ENCODE measurements at regions not wholly inside any gene's neighbourhood (a gene's known extent, or its start where the extent isn't known, plus 50 kb on each side); places are given as distances from the start of the nearest gene placed in this dataset.

GRCh38 chr6:14660806-14661579, 543.4 kb downstream of the CD83 start (continued):
- no peak for TF ChIP-seq ASH2L (IDR thresholded peaks at IDR 0.05; ENCODE audit: borderline replicate concordance, low read depth)
- no peak for TF ChIP-seq NFXL1 (IDR thresholded peaks at IDR 0.05; ENCODE audit: borderline replicate concordance)
- TF ChIP-seq FOXM1 (IDR thresholded peaks at IDR 0.05; ENCODE audit: low read depth, low read length) = no peak
- TF ChIP-seq, protein P1, sequence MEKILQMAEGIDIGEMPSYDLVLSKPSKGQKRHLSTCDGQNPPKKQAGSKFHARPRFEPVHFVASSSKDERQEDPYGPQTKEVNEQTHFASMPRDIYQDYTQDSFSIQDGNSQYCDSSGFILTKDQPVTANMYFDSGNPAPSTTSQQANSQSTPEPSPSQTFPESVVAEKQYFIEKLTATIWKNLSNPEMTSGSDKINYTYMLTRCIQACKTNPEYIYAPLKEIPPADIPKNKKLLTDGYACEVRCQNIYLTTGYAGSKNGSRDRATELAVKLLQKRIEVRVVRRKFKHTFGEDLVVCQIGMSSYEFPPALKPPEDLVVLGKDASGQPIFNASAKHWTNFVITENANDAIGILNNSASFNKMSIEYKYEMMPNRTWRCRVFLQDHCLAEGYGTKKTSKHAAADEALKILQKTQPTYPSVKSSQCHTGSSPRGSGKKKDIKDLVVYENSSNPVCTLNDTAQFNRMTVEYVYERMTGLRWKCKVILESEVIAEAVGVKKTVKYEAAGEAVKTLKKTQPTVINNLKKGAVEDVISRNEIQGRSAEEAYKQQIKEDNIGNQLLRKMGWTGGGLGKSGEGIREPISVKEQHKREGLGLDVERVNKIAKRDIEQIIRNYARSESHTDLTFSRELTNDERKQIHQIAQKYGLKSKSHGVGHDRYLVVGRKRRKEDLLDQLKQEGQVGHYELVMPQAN (conservative IDR thresholded peaks at IDR 0.05) = no peak
- no peak for TF ChIP-seq EGR1 (IDR thresholded peaks at IDR 0.05; ENCODE audit: borderline replicate concordance in 1 of 2, low read depth in 2 of 2, low read length in 2 of 2)
- no peak for TF ChIP-seq PKNOX1 (IDR thresholded peaks at IDR 0.05)
- TF ChIP-seq NFYA (IDR thresholded peaks at IDR 0.05; ENCODE audit: borderline replicate concordance, low read depth, low read length) = no peak
- no peak for TF ChIP-seq NR2C1 (IDR thresholded peaks at IDR 0.05)
- TF ChIP-seq, protein P2, sequence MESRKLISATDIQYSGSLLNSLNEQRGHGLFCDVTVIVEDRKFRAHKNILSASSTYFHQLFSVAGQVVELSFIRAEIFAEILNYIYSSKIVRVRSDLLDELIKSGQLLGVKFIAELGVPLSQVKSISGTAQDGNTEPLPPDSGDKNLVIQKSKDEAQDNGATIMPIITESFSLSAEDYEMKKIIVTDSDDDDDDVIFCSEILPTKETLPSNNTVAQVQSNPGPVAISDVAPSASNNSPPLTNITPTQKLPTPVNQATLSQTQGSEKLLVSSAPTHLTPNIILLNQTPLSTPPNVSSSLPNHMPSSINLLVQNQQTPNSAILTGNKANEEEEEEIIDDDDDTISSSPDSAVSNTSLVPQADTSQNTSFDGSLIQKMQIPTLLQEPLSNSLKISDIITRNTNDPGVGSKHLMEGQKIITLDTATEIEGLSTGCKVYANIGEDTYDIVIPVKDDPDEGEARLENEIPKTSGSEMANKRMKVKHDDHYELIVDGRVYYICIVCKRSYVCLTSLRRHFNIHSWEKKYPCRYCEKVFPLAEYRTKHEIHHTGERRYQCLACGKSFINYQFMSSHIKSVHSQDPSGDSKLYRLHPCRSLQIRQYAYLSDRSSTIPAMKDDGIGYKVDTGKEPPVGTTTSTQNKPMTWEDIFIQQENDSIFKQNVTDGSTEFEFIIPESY (IDR thresholded peaks at IDR 0.05) = no peak
- TF ChIP-seq NFIC (IDR thresholded peaks at IDR 0.05; ENCODE audit: low read depth, low read length) = peak; percentile 54; the same call in 1 of the 2 replicates
- TF ChIP-seq TCF3 (IDR thresholded peaks at IDR 0.05; ENCODE audit: borderline replicate concordance, insufficient read depth, low read depth, low read length) = no peak
- TF ChIP-seq TBL1XR1 (IDR thresholded peaks at IDR 0.05; ENCODE audit: low read depth, low read length) = 0 out of 2 replicates have a peak, but pooled peaks have one; percentile 35
- no peak for TF ChIP-seq CHD1 (IDR thresholded peaks at IDR 0.05; ENCODE audit: low read depth, low read length)
- TF ChIP-seq, protein P3, sequence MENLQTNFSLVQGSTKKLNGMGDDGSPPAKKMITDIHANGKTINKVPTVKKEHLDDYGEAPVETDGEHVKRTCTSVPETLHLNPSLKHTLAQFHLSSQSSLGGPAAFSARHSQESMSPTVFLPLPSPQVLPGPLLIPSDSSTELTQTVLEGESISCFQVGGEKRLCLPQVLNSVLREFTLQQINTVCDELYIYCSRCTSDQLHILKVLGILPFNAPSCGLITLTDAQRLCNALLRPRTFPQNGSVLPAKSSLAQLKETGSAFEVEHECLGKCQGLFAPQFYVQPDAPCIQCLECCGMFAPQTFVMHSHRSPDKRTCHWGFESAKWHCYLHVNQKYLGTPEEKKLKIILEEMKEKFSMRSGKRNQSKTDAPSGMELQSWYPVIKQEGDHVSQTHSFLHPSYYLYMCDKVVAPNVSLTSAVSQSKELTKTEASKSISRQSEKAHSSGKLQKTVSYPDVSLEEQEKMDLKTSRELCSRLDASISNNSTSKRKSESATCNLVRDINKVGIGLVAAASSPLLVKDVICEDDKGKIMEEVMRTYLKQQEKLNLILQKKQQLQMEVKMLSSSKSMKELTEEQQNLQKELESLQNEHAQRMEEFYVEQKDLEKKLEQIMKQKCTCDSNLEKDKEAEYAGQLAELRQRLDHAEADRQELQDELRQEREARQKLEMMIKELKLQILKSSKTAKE (IDR thresholded peaks at IDR 0.05; ENCODE audit: low read depth, poor library complexity, severe bottlenecking) = no peak
- TF ChIP-seq IRF4 (IDR thresholded peaks at IDR 0.05; ENCODE audit: low read depth, low read length) = no peak
- TF ChIP-seq EP300 (IDR thresholded peaks at IDR 0.05; ENCODE audit: borderline replicate concordance in 1 of 2, control insufficient read depth in 1 of 2, low read depth in 2 of 2, low read length in 2 of 2) = 0 out of 4 replicates have a peak, but pooled peaks of 1 of the 2 experiments have one; percentile 11
- TF ChIP-seq PML (IDR thresholded peaks at IDR 0.05; ENCODE audit: low read length) = no peak
- TF ChIP-seq EED (IDR thresholded peaks at IDR 0.05; ENCODE audit: low read depth) = peak; percentile 68
- TF ChIP-seq MTA2 (IDR thresholded peaks at IDR 0.05; ENCODE audit: low read depth) = peak; percentile 51
- TF ChIP-seq ATF7 (IDR thresholded peaks at IDR 0.05; ENCODE audit: low read depth) = peak; percentile 83
- 0 out of 2 replicates have a peak, but pooled peaks have one; percentile 46 for TF ChIP-seq CHD2 (IDR thresholded peaks at IDR 0.05; ENCODE audit: borderline replicate concordance, low read depth, low read length)
- no peak for TF ChIP-seq ZNF622 (IDR thresholded peaks at IDR 0.05)
- TF ChIP-seq POLR2A (IDR thresholded peaks at IDR 0.05; ENCODE audit: low read depth, low read length) = no peak

All from GM12878 (cell line).